HEK293 (cell line): ENCODE measurements at regions not wholly inside any gene's neighbourhood (a gene's known extent, or its start where the extent isn't known, plus 50 kb on each side); places are given as distances from the start of the nearest gene placed in this dataset.

Experiments used
- CTCF ChIA-PET: fragments of 350-600 bp; formaldehyde crosslinking; extraction: SDS; loops from one replicate; lab custom pipeline; 2021; ENCODE audit warnings: antibody characterized with exemption; lab: Yijun Ruan, JAX
- POLR2A ChIA-PET: fragments of 300-600 bp; formaldehyde crosslinking; extraction: SDS; loops from one replicate; lab custom pipeline; 2020; ENCODE audit warnings: antibody characterized with exemption, inconsistent platforms; lab: Yijun Ruan, JAX
- H3K27ac ChIP-seq: fragments of 200-500 bp; sonication (Bioruptor generic); 2 replicates; pipeline ENCODE4 v1.5.1; 2014; ENCODE audit warnings: low read depth, low read length, control low read depth, inconsistent platforms; ENCODE audit errors: extremely low read depth
- H3K36me3 ChIP-seq, 2 experiments: fragments of 200-500 bp in 1 of 2; sonication (Bioruptor generic) in 1 of 2; 1 replicate in 1 of 2; 2 replicates in 1 of 2; pipeline ENCODE4 v1.5.1; 2014 to 2017; ENCODE audit warnings: inconsistent platforms in 2 of 2, low read length in 2 of 2; ENCODE audit not compliant: control insufficient read depth in 2 of 2, insufficient read depth in 1 of 2
- H3K4me1 ChIP-seq: fragments of 200-500 bp; sonication (Bioruptor generic); 2 replicates; pipeline ENCODE4 v1.5.1; 2014; ENCODE audit warnings: mild to moderate bottlenecking, low read length, inconsistent platforms; ENCODE audit not compliant: control insufficient read depth, insufficient read depth
- H3K4me3 ChIP-seq: 2 replicates; pipeline ENCODE4 v1.5.1; 2011; ENCODE audit warnings: low read depth, mild to moderate bottlenecking, control low read depth, low read length, moderate library complexity
- H3K9me3 ChIP-seq: fragments of 200-500 bp; sonication (Bioruptor generic); 2 replicates; pipeline ENCODE4 v1.5.1; 2014; ENCODE audit warnings: low read depth, low read length, inconsistent platforms; ENCODE audit not compliant: control insufficient read depth, insufficient read depth
- AEBP2 ChIP-seq: fragments of 450-650 bp; formaldehyde crosslinking; IDR thresholded peaks from 2 replicates; pipeline ENCODE4 v1.5.1; 2016; ENCODE audit warnings: missing biosample characterization, missing genetic modification characterization, borderline replicate concordance
- BCL11B ChIP-seq: fragments of 450-650 bp; formaldehyde crosslinking; IDR thresholded peaks from 2 replicates; pipeline ENCODE4 v1.5.1; 2016; ENCODE audit warnings: low read depth, missing biosample characterization, missing genetic modification characterization
- PBX3 ChIP-seq: sonication (generic); formaldehyde crosslinking; IDR thresholded peaks from 2 replicates; pipeline ENCODE4 v1.8.1; 2022; ENCODE audit warnings: mild to moderate bottlenecking, moderate library complexity, missing genetic modification reagents
- REPIN1 ChIP-seq: fragments of 450-650 bp; formaldehyde crosslinking; IDR thresholded peaks from 2 replicates; pipeline ENCODE4 v1.5.1; 2017; ENCODE audit warnings: missing biosample characterization, missing genetic modification characterization, low read depth
- REST ChIP-seq: fragments of 450-650 bp; formaldehyde crosslinking; IDR thresholded peaks from 2 replicates; pipeline ENCODE4 v1.5.1; 2016; ENCODE audit warnings: missing biosample characterization, missing genetic modification characterization
- SP2 ChIP-seq: fragments of 450-650 bp; formaldehyde crosslinking; IDR thresholded peaks from 2 replicates; pipeline ENCODE4 v1.5.1; 2016; ENCODE audit warnings: missing biosample characterization, missing genetic modification characterization
- YY1 ChIP-seq: fragments of 450-650 bp; formaldehyde crosslinking; IDR thresholded peaks from 2 replicates; pipeline ENCODE4 v1.5.1; 2018; ENCODE audit warnings: missing biosample characterization, missing genetic modification characterization
- ZBTB1 ChIP-seq: fragments of 450-650 bp; formaldehyde crosslinking; IDR thresholded peaks from 2 replicates; pipeline ENCODE4 v1.5.1; 2016; ENCODE audit warnings: missing biosample characterization, missing genetic modification characterization
- ZNF138 ChIP-seq: fragments of 450-650 bp; formaldehyde crosslinking; IDR thresholded peaks from 2 replicates; pipeline ENCODE4 v1.5.1; 2016; ENCODE audit warnings: missing biosample characterization, missing genetic modification characterization, borderline replicate concordance
- ZNF169 ChIP-seq: fragments of 450-650 bp; formaldehyde crosslinking; IDR thresholded peaks from 2 replicates; pipeline ENCODE4 v1.5.1; 2016; ENCODE audit warnings: missing biosample characterization, missing genetic modification characterization
- ZNF18 ChIP-seq: fragments of 450-650 bp; formaldehyde crosslinking; IDR thresholded peaks from 2 replicates; pipeline ENCODE4 v1.5.1; 2016; ENCODE audit warnings: missing biosample characterization, missing genetic modification characterization
- ZNF184 ChIP-seq: fragments of 450-650 bp; IDR thresholded peaks from 2 replicates; pipeline ENCODE4 v1.5.1; 2018; ENCODE audit warnings: missing biosample characterization, mild to moderate bottlenecking, missing genetic modification characterization
- ZNF2 ChIP-seq: fragments of 450-650 bp; formaldehyde crosslinking; IDR thresholded peaks from 2 replicates; pipeline ENCODE4 v1.5.1; 2016; ENCODE audit warnings: missing biosample characterization, missing genetic modification characterization
- ZNF274 ChIP-seq, 2 experiments: fragments of 200-500 bp in 1 of 2; fragments of 450-650 bp in 1 of 2; sonication (Bioruptor generic) in 1 of 2; formaldehyde crosslinking in 1 of 2; IDR thresholded peaks; 2 replicates each; pipeline versions ENCODE4 v1.5.1 to v1.6.1; 2014 to 2016; ENCODE audit warnings: borderline replicate concordance in 1 of 2, inconsistent platforms in 1 of 2, low read length in 1 of 2, missing biosample characterization in 1 of 2, missing genetic modification characterization in 1 of 2
- ZNF311 ChIP-seq: fragments of 450-650 bp; formaldehyde crosslinking; IDR thresholded peaks from 2 replicates; pipeline ENCODE4 v1.5.1; 2017; ENCODE audit warnings: missing biosample characterization, missing genetic modification characterization, borderline replicate concordance
- ZNF362 ChIP-seq: fragments of 450-650 bp; formaldehyde crosslinking; IDR thresholded peaks from 2 replicates; pipeline ENCODE4 v1.5.1; 2016; ENCODE audit warnings: missing biosample characterization, missing genetic modification characterization
- ZNF394 ChIP-seq: fragments of 450-650 bp; formaldehyde crosslinking; IDR thresholded peaks from 2 replicates; pipeline ENCODE4 v1.5.1; 2016; ENCODE audit warnings: missing biosample characterization, missing genetic modification characterization, mild to moderate bottlenecking, moderate library complexity, borderline replicate concordance
- ZNF433 ChIP-seq: fragments of 450-650 bp; formaldehyde crosslinking; IDR thresholded peaks from 2 replicates; pipeline ENCODE4 v1.5.1; 2016; ENCODE audit warnings: missing biosample characterization, missing genetic modification characterization, low read depth
- ZNF549 ChIP-seq: fragments of 450-650 bp; IDR thresholded peaks from 2 replicates; pipeline ENCODE4 v1.5.1; 2018; ENCODE audit warnings: missing biosample characterization, missing genetic modification characterization, mild to moderate bottlenecking, inconsistent platforms, moderate library complexity
- ZNF561 ChIP-seq: fragments of 450-650 bp; IDR thresholded peaks from 2 replicates; pipeline ENCODE4 v1.5.1; 2018; ENCODE audit warnings: missing biosample characterization, missing genetic modification characterization, borderline replicate concordance
- ZNF596 ChIP-seq: fragments of 450-650 bp; IDR thresholded peaks from 2 replicates; pipeline ENCODE4 v1.5.0; 2018; ENCODE audit warnings: missing biosample characterization, mild to moderate bottlenecking, missing genetic modification characterization, moderate library complexity
- ZNF677 ChIP-seq: fragments of 450-650 bp; IDR thresholded peaks from 2 replicates; pipeline ENCODE4 v1.5.0; 2018; ENCODE audit warnings: missing biosample characterization, mild to moderate bottlenecking, missing genetic modification characterization, moderate library complexity

- ChIA-PET POLR2A (no interaction called here), CTCF (no interaction called here)
- Histone ChIP-seq H3K4me3 (no peak overlapping the region), H3K9me3 (no peaks in the 10 kb centered on the region), H3K36me3 (no peaks in the 10 kb centered on the region), H3K4me1 (peaks cover 8% of the 10 kb centered on the region; the same call in 1 of the 2 replicates), H3K27ac (no peak overlapping the region)
- TF ChIP-seq ZNF169 (tag by site-specific recombination) = no peak
- TF ChIP-seq SP2 = no peak
- no peak for TF ChIP-seq BCL11B
- TF ChIP-seq ZBTB1 (tag by site-specific recombination) = no peak
- no peak for TF ChIP-seq REPIN1
- TF ChIP-seq ZNF561 (tag by site-specific recombination) = no peak
- no peak for TF ChIP-seq AEBP2 (tag by site-specific recombination)
- TF ChIP-seq ZNF274 (IDR thresholded peaks at IDR 0.05; ENCODE audit: low read length) = no peak
- TF ChIP-seq ZNF274 (tag by site-specific recombination; IDR thresholded peaks at IDR 0.05; ENCODE audit: borderline replicate concordance) = no peak
- no peak for TF ChIP-seq ZNF549 (tag by site-specific recombination)
- TF ChIP-seq ZNF138 = no peak
- TF ChIP-seq ZNF18 = no peak
- TF ChIP-seq YY1 (tag by site-specific recombination) = no peak
- TF ChIP-seq PBX3 (CRISPR knock-in tag) = no peak
- TF ChIP-seq ZNF184 (tag by site-specific recombination) = no peak
- no peak for TF ChIP-seq ZNF311 (tag by site-specific recombination)
- TF ChIP-seq ZNF394 (tag by site-specific recombination) = no peak
- no peak for TF ChIP-seq ZNF433
- no peak for TF ChIP-seq ZNF362 (tag by site-specific recombination)
Measured at GRCh38 chr1:83639785-83640184, 359.1 kb downstream of the TTLL7 start.

GRCh38 chr1:83637586-83637985 lies 361.3 kb downstream of the TTLL7 start:
- H3K9me3 ChIP-seq = no peaks in the 10 kb centered on the region

More at GRCh38 chr1:83637586-83637985, 361.3 kb downstream of the TTLL7 start:
- H3K36me3 ChIP-seq = no peaks in the 10 kb centered on the region
- H3K27ac ChIP-seq = no peak overlapping the region
- peaks cover 8% of the 10 kb centered on the region; the same call in 1 of the 2 replicates for H3K4me1 ChIP-seq
- no peak overlapping the region for H3K4me3 ChIP-seq
- ChIA-PET POLR2A (no interaction called here), CTCF (interaction anchor here (0.6 to 1.2 kb wide), 2 partner anchors 10 to 1457 kb away, joined by 3 to 4 read pairs; no protein-coding TSS in a partner anchor)
- TF ChIP-seq ZNF596 (no peak), ZNF362 (tag by site-specific recombination) (no peak), REST (tag by site-specific recombination) (peak; percentile 70; the same call in 1 of the 2 replicates), ZNF677 (tag by site-specific recombination) (no peak), ZNF2 (no peak)
